ENCODE measurements at regions not wholly inside any gene's neighbourhood (a gene's known extent, or its start where the extent isn't known, plus 50 kb on each side); places are given as distances from the start of the nearest gene placed in this dataset.

DNA sequence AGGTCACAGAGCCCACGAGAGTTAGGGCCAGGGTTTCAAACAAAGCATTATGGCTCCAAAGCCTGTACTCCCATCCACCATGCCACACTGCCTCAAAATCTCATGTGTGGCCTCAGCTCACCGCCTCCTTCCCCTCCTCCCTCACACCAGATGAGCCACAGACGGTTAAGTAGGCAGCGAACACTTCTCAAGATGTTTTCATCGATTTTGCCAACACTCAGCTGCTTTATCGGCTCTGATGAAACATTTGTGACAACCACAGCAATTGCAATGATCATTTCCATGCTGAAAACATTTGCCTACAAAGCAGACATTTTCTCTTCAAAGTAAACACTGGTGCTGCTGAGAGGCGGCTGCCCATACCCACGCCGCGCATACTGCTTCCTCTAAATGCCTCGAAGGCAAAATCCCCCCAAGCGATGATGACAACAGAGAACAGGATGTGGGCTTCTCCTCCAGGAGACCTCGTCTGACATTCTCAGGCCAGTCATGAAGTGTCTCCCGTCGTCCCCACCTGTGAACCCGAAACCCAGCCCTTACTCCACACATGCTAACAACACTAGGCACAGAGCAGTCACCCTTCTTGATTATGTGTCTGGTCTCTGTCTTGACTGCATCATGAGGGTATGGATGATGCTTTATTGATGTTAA is 599.2 kb downstream of the SOX6 start:
- H3K4me3 ChIP-seq, result no peak overlapping the region
- H3K9me3 ChIP-seq (replicated peaks in 1 of 3), result peaks cover 0 to 4% (median 0%) of the 10 kb centered on the region in 3 donors
- 88 to 90% (median 90%) methylated on average over 15 to 16 of the region's 16 CpGs for WGBS, 4 donors
- TF ChIP-seq POLR2A (IDR thresholded peaks at IDR 0.05) (no peak), CTCF (IDR thresholded peaks at IDR 0.05) (no peak)
- intact Hi-C loops (cut with DNase I), result no loop called here
- DNase-seq, result no peak
- H3K4me1 ChIP-seq (replicated peaks in 1 of 2), result no peaks in the 10 kb centered on the region
- no peak overlapping the region for H3K27ac ChIP-seq
- H3K36me3 ChIP-seq (replicated peaks in 1 of 2), result no peaks in the 10 kb centered on the region
- no peaks in the 10 kb centered on the region for H3K27me3 ChIP-seq

DNA sequence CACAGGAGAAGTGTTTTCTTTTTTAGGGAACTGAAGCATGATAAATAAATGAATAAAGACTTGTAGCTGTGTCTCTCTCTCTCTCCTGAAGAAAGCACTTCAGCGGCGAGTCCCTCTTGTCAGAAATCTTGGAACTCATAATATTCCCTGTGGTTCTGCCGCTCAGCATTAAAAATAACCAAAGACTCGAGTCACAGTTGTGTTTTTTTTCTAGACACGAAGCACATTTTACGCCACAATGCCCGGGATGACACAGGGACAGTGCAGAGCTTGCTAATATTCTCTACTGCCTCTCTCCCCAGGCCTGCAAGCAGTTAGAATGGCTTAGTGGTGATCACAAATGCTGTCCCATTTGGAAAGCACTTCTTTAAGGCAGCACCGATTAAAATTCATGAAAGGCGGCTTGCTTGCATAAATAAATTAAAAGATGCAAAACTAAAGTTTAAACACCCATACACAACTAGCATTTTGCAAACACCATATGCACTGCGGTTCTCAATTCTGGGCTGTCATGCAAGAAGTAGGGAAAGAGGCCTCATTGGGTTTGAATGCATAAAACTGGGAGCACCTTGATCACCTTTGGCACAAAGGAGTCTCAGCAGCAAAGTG is 597.4 kb downstream of the SOX6 start:
- no peak overlapping the region for H3K4me3 ChIP-seq
- WGBS, 4 donors, result 87 to 95% (median 91%) methylated on average over 10 of the region's 10 CpGs
- no peaks in the 10 kb centered on the region for H3K4me1 ChIP-seq (replicated peaks in 1 of 2)
- H3K36me3 ChIP-seq (replicated peaks in 1 of 2), result no peaks in the 10 kb centered on the region
- H3K9me3 ChIP-seq (replicated peaks in 1 of 3), result peaks cover 0 to 3% (median 0%) of the 10 kb centered on the region in 3 donors
- no peak for TF ChIP-seq CTCF (IDR thresholded peaks at IDR 0.05)
- TF ChIP-seq POLR2A (IDR thresholded peaks at IDR 0.05), result no peak
- H3K27me3 ChIP-seq, result no peaks in the 10 kb centered on the region
- no peak for DNase-seq
- intact Hi-C loops (cut with DNase I), result no loop called here
- no peak overlapping the region for H3K27ac ChIP-seq

DNA sequence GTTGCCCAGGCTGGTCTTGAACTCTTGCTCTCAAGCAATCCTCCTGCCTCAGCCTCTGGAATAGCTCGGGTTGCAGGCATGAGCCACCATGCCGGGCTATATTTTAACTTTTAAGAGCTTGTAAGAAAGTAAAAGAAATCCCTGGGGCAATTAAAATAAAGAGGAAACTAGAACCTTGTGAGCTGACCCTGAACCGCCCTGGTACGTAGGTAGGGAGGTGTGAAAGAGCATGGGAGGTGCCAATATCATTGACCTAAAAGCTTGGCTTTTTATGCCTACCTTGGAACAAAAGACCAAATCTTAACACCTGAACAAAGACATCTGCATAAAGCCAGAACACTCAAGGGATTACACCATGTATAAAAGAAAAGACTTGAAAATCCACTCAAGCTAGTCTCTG is 595.1 kb downstream of the SOX6 start:
- Histone ChIP-seq H3K9me3 (replicated peaks in 1 of 3) (no peaks in the 10 kb centered on the region), H3K4me3 (no peak overlapping the region), H3K27ac (no peak overlapping the region), H3K27me3 (no peaks in the 10 kb centered on the region), H3K36me3 (replicated peaks in 1 of 2) (no peaks in the 10 kb centered on the region), H3K4me1 (replicated peaks in 1 of 2) (no peaks in the 10 kb centered on the region)
- intact Hi-C loops (cut with DNase I), result no loop called here
- whole genome bisulfite sequencing, 4 donors, result 78 to 87% (median 83%) methylated on average over 4 of the region's 4 CpGs
- TF ChIP-seq CTCF (IDR thresholded peaks at IDR 0.05), result no peak
- no peak for TF ChIP-seq POLR2A (IDR thresholded peaks at IDR 0.05)
- DNase-seq, result no peak

DNA sequence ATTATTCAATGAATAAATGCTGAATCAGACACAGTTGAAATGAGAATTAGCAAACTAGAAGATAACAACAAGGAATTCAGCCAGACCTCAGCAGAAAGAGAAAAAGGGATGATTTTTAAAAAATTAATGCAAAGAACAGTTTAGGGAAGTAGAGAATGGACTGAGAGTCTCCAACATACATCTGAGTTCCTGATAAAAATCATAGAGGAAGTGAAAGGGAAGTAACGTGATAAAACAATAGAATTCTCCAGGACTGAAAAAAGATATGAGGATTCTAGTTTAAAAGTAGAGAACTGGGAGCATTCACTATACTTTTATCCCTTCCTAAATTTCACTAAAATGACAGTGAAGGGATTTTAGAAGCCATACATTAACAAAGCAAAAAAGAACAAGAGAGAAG is 592.0 kb downstream of the SOX6 start:
- 61 to 76% (median 69%) methylated on average over 1 of the region's 1 CpG for WGBS, 4 donors
- no peaks in the 10 kb centered on the region for H3K9me3 ChIP-seq (replicated peaks in 1 of 3)
- intact Hi-C loops (cut with DNase I), result no loop called here

More for the DNA sequence above, 592.0 kb downstream of the SOX6 start:
- DNase-seq, result no peak
- Histone ChIP-seq H3K4me3 (no peak overlapping the region), H3K4me1 (replicated peaks in 1 of 2) (peaks cover 9 to 15% of the 10 kb centered on the region in 2 donors), H3K27me3 (no peaks in the 10 kb centered on the region), H3K36me3 (replicated peaks in 1 of 2) (no peaks in the 10 kb centered on the region), H3K27ac (no peak overlapping the region)
- TF ChIP-seq CTCF (IDR thresholded peaks at IDR 0.05) (no peak), POLR2A (IDR thresholded peaks at IDR 0.05) (no peak)
